SK-N-MC (cell line): ENCODE measurements at regions not wholly inside any gene's neighbourhood (a gene's known extent, or its start where the extent isn't known, plus 50 kb on each side); places are given as distances from the start of the nearest gene placed in this dataset.
"Not testable (repeated sequence)": the region's sequence is repeated elsewhere in the genome, so short reads cannot be mapped to it uniquely, and the experiment has no call there.

Source experiments
- EZH2 ChIP-seq: fragments of 200-600 bp; sonication (generic); IDR thresholded peaks from one replicate; pipeline ENCODE4 v1.6.1; 2017; ENCODE audit warnings: antibody characterized with exemption
- FOXP2 ChIP-seq: optimal IDR thresholded peaks from 2 replicates; pipeline ENCODE3; 2011; ENCODE audit warnings: mild to moderate bottlenecking, moderate library complexity; ENCODE audit not compliant: insufficient read depth; ENCODE audit errors: extremely low read length, control extremely low read depth
- POLR2AphosphoS5 ChIP-seq: IDR thresholded peaks from 2 replicates; pipeline ENCODE4 v1.6.1; 2012; ENCODE audit warnings: mild to moderate bottlenecking, low read depth, low read length, borderline replicate concordance

DNA sequence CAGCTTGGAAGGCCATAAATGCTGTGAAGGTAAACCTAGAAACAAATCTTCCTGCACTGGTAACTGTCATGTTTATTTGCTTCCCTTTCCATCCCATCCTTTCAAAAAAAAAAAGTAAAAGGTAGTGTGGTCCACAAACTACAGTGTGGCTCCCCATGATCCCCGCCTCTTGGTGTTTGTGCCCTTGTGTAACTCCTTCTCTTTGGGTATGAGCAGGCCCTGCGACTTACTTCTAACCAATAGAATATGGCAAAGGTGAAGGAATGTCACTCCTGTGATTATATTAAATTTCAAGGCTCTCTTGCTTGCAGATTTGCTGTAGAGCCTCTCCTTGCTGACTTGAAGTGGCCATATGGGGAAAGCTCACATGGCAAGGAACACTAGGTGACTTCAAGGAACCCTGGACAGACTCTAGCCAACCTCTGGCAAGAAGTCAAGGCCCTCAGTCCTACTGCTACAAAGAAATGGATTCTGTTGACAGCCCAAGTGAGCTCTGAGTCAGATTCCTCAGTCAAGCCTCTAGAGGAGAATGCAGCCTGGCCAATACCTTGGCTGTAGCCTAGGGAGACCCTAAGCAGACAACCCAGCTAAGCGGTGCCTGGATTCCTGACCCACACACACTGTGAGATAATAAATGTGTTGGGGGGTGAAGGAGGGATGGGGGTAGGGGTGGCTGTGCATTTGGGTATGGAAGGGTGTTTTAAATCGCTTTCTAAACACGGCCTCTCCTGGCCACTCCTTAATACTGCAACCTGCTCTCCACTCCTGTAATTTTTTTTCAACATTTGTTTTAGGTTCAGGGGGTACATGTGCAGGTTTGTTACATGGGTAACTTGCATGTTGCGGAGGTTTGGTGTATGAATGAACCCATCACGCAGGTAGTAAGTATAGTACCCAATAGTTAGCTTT is 115.0 kb upstream of the NBPF9 start:
- TF ChIP-seq POLR2AphosphoS5, EZH2, FOXP2: not testable (repeated sequence)
